CD4-positive, alpha-beta T cell (primary cell): ENCODE measurements at regions not wholly inside any gene's neighbourhood (a gene's known extent, or its start where the extent isn't known, plus 50 kb on each side); places are given as distances from the start of the nearest gene placed in this dataset.

ENCODE experiments used
- ATAC-seq: fragments of 200-7000 bp; cut with Tn5 transposase; one replicate; pipeline ENCODE4 v1.10.0; 2022; ENCODE audit warnings: mild to moderate bottlenecking; ENCODE audit not compliant: poor library complexity
- CTCF ChIA-PET: fragments of 350-600 bp; sonication (Branson Sonifier 250); formaldehyde crosslinking; loops from one replicate; lab custom pipeline; 2021; ENCODE audit warnings: antibody characterized with exemption, inconsistent platforms; lab: Charles Lee
- POLR2A ChIA-PET: fragments of 350-600 bp; sonication (Branson Sonifier 250); formaldehyde crosslinking; loops from one replicate; lab custom pipeline; 2021; ENCODE audit warnings: antibody characterized with exemption, inconsistent platforms; lab: Charles Lee
- DNase-seq, 14 experiments: peaks; one replicate each; pipeline ENCODE4 v3.0.0-alpha.2; 2013 to 2020; ENCODE audit warnings: mixed read lengths in 2 of 14
- H3K27ac ChIP-seq, 2 donors: one replicate each; pipeline versions ENCODE4 v1.5.1 to v1.7.0; 2013; ENCODE audit warnings: low read length in 2 of 2, low read depth in 1 of 2, mild to moderate bottlenecking in 1 of 2
- H3K27me3 ChIP-seq, 2 experiments: 1 replicate in 1 of 2; 2 replicates in 1 of 2; pipeline versions ENCODE4 v1.6.1 to v1.7.0; 2013; ENCODE audit warnings: low read length in 2 of 2, control low read depth in 1 of 2, mild to moderate bottlenecking in 1 of 2, moderate library complexity in 1 of 2; ENCODE audit not compliant: insufficient read depth in 2 of 2, control insufficient read depth in 1 of 2
- H3K36me3 ChIP-seq: one replicate; pipeline ENCODE4 v1.6.1; 2013; ENCODE audit warnings: low read length, control low read depth; ENCODE audit not compliant: insufficient read depth
- H3K4me1 ChIP-seq: one replicate; pipeline ENCODE4 v1.6.1; 2013; ENCODE audit warnings: low read length, control low read depth; ENCODE audit not compliant: insufficient read depth
- H3K4me3 ChIP-seq: one replicate; pipeline ENCODE4 v1.5.1; 2013; ENCODE audit warnings: mild to moderate bottlenecking, low read length, moderate library complexity
- H3K9me3 ChIP-seq, 2 experiments: 1 replicate in 1 of 2; 2 replicates in 1 of 2; pipeline versions ENCODE4 v1.6.1 to v1.7.0; 2013; ENCODE audit warnings: low read length in 2 of 2, mild to moderate bottlenecking in 2 of 2, control low read depth in 1 of 2, moderate library complexity in 1 of 2; ENCODE audit not compliant: control insufficient read depth in 1 of 2, insufficient read depth in 1 of 2
- H3K27ac Mint-ChIP-seq: one replicate; pipeline ENCODE4 v1.8.0; 2020; ENCODE audit warnings: mixed read lengths
- H3K27me3 Mint-ChIP-seq: one replicate; pipeline ENCODE4 v1.8.0; 2021; ENCODE audit warnings: mixed read lengths
- H3K36me3 Mint-ChIP-seq: one replicate; pipeline ENCODE4 v1.8.0; 2021; ENCODE audit warnings: low read depth, mixed read lengths
- H3K4me1 Mint-ChIP-seq: one replicate; pipeline ENCODE4 v1.8.0; 2021; ENCODE audit warnings: low read depth, mixed read lengths
- H3K4me3 Mint-ChIP-seq: one replicate; pipeline ENCODE4 v1.8.0; 2020; ENCODE audit warnings: mild to moderate bottlenecking, mixed read lengths
- H3K9me3 Mint-ChIP-seq: one replicate; pipeline ENCODE4 v1.8.0; 2020; ENCODE audit warnings: mixed read lengths
- intact Hi-C, 2 experiments: fragments of 100-400 bp; cut with DNase I in 1 of 2; cut with micrococcal nuclease in 1 of 2; formaldehyde crosslinking; loops; one replicate each; pipeline versions ENCODE4 v1.15.1 to v1.9.0; 2023 to 2025; cut with DNase I, micrococcal nuclease
- TF ChIP-seq, protein P1 (sequence below): fragments of 200-600 bp; IDR thresholded peaks from one replicate; pipeline ENCODE4 v1.8.0; 2022; ENCODE audit warnings: antibody characterized with exemption, mild to moderate bottlenecking

DNA sequence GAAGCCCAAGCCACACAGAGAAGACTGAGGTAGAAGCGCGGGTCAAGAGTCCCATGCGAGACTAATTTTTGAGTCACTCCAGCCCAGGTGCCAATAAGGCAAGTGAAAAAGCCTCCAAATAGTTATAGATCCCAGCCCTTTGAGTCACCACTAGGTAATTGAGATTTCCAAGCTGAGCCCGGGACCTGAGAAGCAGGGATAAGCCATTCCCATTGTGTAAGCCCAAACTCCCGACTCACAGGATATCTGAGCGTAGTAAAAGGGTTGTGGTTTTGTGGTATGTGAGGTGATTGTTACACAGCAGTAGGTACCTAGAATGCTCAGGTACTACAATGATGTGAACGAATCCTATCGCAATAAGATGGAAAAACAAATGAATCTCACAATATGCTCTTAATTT is 560.7 kb downstream of the DSC3 start:
- Mint-ChIP-seq H3K4me3 (no peak overlapping the region), H3K27ac (no peak overlapping the region), H3K27me3 (no peaks in the 10 kb centered on the region), H3K4me1 (no peaks in the 10 kb centered on the region), H3K36me3 (no peaks in the 10 kb centered on the region), H3K9me3 (peaks cover 12% of the 10 kb centered on the region)
- ATAC-seq (no peak), DNase-seq (no peak)
- H3K27ac ChIP-seq: no peak overlapping the region
- H3K36me3 ChIP-seq: no peaks in the 10 kb centered on the region
- TF ChIP-seq, protein P1, sequence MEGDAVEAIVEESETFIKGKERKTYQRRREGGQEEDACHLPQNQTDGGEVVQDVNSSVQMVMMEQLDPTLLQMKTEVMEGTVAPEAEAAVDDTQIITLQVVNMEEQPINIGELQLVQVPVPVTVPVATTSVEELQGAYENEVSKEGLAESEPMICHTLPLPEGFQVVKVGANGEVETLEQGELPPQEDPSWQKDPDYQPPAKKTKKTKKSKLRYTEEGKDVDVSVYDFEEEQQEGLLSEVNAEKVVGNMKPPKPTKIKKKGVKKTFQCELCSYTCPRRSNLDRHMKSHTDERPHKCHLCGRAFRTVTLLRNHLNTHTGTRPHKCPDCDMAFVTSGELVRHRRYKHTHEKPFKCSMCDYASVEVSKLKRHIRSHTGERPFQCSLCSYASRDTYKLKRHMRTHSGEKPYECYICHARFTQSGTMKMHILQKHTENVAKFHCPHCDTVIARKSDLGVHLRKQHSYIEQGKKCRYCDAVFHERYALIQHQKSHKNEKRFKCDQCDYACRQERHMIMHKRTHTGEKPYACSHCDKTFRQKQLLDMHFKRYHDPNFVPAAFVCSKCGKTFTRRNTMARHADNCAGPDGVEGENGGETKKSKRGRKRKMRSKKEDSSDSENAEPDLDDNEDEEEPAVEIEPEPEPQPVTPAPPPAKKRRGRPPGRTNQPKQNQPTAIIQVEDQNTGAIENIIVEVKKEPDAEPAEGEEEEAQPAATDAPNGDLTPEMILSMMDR: no peak
- H3K4me1 ChIP-seq: no peaks in the 10 kb centered on the region
- intact Hi-C loops: no loop called here
- POLR2A ChIA-PET: no interaction called here
- no peaks in the 10 kb centered on the region for H3K27me3 ChIP-seq
- no peak overlapping the region for H3K4me3 ChIP-seq
- CTCF ChIA-PET: no interaction called here
- peaks cover 0 to 8% of the 10 kb centered on the region in 2 experiments for H3K9me3 ChIP-seq

DNA sequence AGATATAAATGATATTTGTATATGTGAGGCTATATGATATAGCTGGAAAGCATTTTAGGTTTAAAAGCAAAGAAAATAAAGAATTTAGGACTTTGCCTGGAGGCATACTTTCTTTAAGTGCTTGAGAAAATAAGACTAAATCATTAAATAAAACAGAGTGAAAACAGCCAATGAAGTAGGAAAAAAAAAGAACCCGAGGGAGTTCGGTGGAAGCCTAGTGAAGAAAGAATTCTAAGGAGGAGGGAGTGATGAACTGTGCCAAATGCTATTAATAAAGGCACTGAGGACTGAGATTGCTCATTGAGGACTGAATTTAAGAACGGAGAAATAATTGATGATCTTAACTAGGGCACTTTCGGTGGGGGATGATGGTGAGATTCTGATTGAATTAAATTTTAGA is 573.5 kb downstream of the DSC3 start:
- ATAC-seq (no peak), DNase-seq (no peak)
- Mint-ChIP-seq H3K9me3 (peaks cover 25% of the 10 kb centered on the region), H3K27ac (no peak overlapping the region), H3K4me1 (no peaks in the 10 kb centered on the region), H3K27me3 (no peaks in the 10 kb centered on the region), H3K4me3 (no peak overlapping the region), H3K36me3 (no peaks in the 10 kb centered on the region)
- TF ChIP-seq, protein P1: no peak
- CTCF ChIA-PET: no interaction called here
- POLR2A ChIA-PET: no interaction called here
- Histone ChIP-seq H3K4me3 (no peak overlapping the region), H3K4me1 (no peaks in the 10 kb centered on the region), H3K27me3 (no peaks in the 10 kb centered on the region), H3K36me3 (no peaks in the 10 kb centered on the region), H3K27ac (no peak overlapping the region), H3K9me3 (no peaks in the 10 kb centered on the region)
- intact Hi-C loops: no loop called here

DNA sequence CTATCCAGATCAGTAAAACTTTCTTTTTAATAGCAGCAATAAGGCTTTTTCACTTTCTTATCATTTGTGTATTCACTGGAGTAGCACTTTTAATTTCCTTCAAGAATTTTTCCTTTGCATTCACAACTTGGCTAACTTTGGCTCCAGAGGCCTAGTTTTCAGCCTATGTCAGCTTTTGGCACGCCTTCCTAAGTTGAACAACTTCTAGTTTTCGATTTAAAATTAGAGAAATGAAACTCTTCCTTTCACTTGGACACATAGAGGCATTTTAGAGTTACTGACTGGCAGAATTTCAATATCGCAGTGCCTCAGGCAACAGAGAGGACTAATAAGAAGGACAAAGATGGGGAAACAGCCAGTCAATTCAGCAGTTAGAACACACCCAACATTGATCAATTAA is 577.4 kb downstream of the DSC3 start:
- Histone ChIP-seq H3K27me3 (no peaks in the 10 kb centered on the region), H3K36me3 (no peaks in the 10 kb centered on the region), H3K9me3 (no peaks in the 10 kb centered on the region), H3K4me3 (no peak overlapping the region), H3K27ac (no peak overlapping the region), H3K4me1 (no peaks in the 10 kb centered on the region)
- no peaks in the 10 kb centered on the region for H3K27me3 Mint-ChIP-seq
- peaks cover 21% of the 10 kb centered on the region for H3K9me3 Mint-ChIP-seq
- CTCF ChIA-PET: no interaction called here
- no peak overlapping the region for H3K4me3 Mint-ChIP-seq
- no peak overlapping the region for H3K27ac Mint-ChIP-seq
- intact Hi-C loops: no loop called here
- no peak for ATAC-seq
- POLR2A ChIA-PET: no interaction called here
- DNase-seq: no peak
- TF ChIP-seq, protein P1: no peak
- H3K4me1 Mint-ChIP-seq: no peaks in the 10 kb centered on the region
- no peaks in the 10 kb centered on the region for H3K36me3 Mint-ChIP-seq
